Stimulated activated CD8-positive, alpha-beta memory T cell treated with anti-CD3 and anti-CD28 coated beads, Interleukin-4, amount 100 ng/mL, for 4 hours (primary cell): ENCODE measurements at regions not wholly inside any gene's neighbourhood (a gene's known extent, or its start where the extent isn't known, plus 50 kb on each side); places are given as distances from the start of the nearest gene placed in this dataset.

Experiments used
- DNase-seq, 2 donors: peaks; one replicate each; pipeline ENCODE4 v3.0.0-alpha.2; 2020; ENCODE audit warnings: low read depth in 2 of 2, low spot score in 1 of 2

DNA sequence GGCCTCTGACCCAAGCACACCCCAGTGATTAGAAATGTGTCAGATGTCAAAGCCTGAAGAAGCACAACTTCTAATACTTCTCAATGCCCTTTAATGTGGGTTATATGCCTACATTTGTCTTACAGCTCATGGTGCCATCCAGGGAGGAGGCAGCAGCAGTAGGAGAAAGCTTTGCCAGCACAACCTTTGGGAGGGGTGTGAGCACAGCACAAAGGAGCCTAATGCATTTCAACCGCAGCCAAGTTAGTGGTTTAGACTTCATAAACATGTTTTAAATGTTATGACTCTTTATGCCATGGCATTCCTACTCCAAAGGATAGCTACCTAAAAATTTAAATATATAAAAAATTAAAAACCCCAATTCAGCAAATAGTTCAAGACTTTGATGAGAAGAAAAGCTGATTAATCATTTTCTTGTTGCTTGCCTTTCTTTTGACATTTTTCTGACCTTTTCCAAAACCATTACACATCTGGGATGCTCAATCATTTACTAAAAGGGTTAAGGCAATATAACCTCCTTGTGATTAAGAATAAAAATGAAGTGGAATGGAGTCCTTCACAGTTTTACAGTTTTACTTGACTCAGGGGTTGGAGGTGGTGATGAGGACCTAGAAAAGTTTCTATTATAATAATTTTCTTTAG lies 142.7 kb downstream of the DLEU7 start:
- DNase-seq: no peak

DNA sequence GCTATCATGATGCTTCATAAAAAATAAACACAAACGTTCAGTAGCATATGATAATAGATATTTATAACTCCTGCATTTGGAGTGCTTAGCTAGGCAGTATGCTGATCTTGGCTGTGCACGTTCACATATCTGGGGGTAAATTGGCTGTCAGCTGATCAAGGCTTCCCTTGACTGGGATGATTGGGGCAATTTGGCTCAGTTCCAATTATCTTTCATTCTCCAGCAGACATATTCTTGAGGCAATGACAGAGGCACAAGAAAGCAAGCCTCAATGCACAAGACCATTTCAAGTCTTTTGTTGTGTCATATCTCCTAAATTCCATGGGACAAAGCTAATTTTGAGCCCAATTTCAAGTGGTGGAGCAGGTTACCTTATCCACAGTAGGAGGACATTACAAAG lies 142.0 kb downstream of the DLEU7 start:
- no peak for DNase-seq

DNA sequence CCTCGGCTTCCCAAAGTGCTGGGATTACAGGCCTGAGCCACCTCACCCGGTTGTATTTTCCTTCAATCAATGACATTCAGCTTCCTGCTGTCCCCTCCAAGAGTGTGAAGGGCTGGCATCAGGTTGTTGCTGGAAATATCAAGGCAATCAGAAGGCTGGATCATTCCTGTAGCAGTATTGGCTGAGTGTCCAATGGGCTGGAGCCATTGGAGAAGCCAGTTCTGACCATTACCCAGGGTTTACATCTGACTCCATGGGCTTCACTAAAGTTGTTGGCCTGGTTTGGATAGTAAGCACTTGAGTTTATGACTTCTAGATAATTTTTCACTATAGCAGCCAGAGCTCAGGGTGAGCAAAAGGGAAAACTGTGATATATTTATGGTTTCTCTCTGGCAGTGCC lies 137.0 kb downstream of the DLEU7 start:
- DNase-seq: no peak

DNA sequence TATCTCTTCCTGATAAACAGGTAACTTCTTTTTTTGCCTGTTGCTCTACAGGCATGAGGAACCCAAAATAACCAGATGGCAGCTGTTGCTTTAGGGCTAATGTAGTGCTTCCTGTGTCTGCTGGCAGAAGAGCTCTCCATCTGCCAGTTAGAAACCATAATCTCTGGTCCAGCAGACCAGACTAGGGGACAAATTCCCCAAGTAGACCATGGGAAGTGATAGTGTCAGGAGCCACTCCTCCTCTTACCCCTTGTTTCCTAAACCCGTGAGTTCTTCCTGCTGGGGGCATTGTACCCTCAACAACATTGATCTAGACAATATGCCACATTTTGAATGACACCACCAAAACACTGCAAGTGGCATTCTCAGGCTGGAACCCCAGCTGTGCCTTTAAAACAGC lies 135.9 kb downstream of the DLEU7 start:
- no peak for DNase-seq

DNA sequence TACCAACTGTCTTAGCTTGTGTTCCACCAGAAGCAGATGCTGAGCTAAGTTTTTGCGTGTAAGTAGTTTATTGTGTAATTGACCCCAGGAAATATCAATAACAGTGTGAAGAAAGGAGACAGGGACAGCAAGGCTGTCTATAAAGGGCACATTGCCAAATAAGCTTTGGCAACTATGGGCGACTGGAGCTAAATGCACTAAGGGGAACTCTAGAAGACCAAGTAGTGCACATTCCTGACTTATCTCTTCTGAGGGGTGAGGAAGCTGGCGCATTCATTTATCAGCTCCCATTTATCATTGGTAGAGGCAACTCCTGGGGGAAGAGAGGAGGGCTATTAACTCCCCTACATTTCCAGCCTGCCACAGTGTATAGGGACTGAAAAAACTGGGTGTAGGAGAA lies 135.0 kb downstream of the DLEU7 start:
- DNase-seq: no peak

DNA sequence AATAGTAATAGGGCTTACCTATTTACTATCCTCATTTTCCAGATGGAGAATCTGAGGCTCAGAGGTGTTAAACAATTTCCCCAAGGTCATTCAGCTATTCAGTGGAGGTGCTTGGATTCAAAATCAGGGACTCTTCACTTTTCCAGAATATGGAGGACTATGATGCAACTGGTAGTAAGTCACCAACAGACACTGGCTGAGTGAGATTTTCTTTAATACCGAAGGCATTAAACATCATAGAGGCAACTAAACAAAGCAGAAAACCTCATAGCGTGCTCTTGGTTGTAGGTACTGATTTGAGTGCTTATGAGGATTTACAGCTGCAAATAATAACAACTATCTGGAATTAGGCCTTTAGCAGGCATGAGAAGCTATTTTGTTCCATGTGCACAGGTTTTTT lies 134.4 kb downstream of the DLEU7 start:
- no peak for DNase-seq

DNA sequence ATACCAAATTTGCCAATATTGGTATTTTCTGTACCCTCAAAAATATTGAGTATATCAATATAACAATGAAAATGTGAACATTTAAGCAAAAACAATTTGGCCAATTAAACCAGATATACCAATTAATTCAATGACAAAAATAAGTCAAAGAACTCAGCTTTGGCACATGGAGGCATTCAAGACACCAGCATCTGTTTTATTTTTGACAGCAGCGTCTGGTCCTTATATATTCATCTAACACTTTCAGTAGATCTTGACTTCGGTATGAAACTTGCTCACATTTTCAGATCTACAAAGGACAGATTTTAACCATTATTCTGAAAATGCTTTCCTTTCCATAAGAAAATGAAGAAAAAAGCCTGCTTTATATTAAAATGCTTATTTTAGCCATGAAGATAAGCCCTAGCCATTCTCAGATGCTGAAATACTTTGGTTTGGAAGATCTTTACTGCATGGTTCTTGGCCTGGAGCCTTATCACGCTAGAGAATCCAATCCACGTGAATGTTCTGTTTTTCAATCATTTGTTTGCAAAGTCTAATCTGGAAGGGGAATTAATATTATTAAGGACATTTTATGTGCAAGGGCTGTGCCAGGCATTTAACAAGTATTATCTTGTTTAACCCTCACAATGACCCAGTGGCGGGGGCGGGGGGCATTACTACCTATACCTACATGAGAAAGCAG lies 132.2 kb downstream of the DLEU7 start:
- no peak for DNase-seq

DNA sequence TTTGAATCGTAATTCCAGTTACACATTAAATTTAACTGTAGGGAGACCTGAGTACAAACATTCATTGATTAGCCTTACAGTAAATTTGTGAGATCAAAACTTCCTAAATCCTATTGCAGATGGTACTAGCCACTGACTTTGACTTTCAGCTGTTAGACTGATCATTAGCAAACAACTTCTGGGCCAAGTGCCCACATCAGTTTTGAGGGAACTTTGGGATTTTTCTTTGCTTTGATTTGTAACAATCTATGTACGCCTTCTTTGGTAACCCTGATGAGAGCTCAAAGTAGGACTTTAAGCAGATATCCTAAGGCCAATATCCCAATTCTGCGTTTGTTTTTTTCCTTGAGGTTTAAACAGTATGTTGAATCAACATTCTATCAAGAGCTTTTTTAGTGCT lies 131.5 kb downstream of the DLEU7 start:
- DNase-seq: no peak

DNA sequence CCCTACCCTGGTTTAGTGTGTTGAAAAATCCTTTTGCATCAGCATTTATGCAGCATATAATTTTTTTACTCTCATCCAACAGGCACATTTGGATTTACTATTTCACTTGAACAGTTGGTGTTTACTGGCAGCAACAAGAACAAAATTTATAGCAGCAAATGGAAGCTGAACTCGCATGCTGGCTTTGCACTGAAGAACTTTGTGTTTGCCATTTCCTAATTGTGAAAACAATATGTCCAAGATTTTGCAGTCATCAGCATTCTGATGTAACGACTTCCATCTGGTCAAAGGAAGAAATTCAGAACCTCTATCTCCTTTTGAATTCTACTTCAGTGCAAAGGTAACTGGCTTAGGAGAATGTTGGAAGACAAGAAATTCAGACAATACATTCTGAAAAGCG lies 131.0 kb downstream of the DLEU7 start:
- DNase-seq: no peak

DNA sequence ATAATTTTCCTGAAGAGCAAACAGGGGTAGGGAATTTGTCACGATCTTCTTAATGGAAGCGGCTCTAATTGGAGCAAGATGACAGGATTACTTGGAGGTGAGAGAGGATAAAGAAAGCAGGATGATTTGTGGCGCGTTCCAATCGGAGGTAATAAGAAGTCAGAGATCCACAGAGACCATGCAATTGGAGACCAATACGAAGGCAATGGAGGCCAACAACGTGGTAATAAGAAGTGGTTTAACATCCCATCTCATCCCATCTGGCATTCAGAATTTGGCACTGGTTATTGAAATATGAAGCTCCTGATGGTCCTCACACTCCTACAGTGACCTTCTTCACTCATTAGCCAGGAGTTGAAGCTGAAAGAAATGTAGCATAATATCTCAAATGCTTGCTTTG lies 130.6 kb downstream of the DLEU7 start:
- no peak for DNase-seq

DNA sequence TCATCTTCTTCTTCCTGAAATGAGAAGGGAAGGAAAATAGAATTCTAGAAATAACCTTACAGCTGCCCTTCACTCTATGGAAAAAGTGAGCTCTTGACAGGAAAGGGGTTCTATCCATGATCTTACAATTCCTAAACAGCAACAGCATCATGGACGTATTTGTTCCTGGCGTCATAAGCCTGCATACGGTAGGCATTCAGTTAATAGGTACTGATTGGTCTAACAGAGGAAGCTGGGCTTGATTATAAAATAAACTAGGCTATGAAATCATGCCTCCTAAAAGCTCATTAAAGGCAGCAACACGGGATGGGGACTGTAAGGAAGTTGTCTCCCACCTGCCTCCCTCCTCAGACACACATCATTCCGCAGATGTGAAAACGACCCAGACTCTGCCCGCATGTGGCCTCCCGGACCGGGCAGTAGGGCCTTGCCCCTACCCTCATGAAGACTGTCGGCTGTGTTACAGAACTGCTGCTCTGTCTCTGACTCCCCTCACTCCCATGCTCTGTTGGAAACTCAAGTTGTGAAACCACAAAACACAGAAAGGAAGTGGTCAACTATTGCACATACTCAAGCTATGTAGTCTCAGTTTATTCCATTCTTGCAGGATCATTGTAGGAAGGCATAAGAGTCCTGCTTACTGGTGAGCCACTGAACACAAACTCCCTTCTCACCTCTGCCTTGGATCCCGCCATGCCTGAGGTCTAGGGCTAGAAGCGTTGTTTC lies 129.8 kb downstream of the DLEU7 start:
- DNase-seq: no peak

DNA sequence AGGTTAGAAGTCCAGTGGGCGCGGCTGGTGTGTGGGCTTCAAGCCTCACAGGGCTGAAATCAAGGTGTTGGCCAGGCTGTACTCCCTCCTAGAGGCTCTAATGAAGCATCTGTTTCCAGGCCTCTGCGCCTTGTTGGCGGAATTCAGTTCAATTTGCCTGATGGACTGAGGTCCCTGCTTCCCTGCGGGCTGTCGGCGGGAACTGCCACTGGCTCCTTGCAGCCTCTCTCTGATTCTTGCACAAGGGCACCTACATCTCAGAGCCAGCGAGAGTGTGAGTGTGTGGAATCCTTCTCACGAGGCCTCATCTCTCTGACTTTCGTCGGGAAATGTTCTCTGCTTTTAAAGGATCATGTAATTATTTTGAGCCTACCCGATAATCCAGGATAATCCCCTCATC lies 128.6 kb downstream of the DLEU7 start:
- no peak for DNase-seq

DNA sequence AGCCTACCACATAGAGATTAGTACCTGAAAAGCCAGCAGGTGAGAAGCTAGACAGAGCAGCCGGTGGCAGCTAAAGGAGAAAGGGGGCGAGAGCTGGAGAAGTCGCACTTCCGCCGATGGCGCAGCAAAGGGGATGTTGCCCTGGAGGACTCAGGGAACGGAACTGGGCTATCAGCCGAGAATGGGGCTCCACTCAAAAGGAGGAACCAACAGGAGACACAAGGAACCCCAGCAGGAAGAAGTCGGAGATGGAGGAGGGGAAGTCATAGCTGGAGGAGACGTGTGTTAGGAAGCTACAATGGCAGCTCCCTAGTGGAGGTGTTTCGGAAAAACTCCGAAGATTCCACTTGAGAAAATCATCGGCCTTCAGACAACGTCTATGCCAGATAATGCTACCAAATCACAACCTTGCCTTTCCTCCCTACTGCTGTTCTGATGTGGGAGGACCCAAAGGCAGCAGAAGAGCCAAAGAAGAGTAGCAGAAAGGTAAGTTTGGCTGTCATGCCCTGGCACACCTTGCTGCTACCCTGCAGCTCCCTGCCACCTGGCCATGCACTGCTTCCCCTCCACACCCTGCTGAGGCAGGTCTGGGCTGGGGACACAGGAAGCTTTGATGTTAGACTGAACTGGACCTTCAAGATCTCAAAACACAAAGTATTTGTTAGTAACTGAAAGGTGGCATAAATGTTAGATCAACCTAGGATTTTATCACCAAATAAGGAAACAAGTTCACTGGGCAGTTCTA lies 127.9 kb downstream of the DLEU7 start:
- DNase-seq: no peak

DNA sequence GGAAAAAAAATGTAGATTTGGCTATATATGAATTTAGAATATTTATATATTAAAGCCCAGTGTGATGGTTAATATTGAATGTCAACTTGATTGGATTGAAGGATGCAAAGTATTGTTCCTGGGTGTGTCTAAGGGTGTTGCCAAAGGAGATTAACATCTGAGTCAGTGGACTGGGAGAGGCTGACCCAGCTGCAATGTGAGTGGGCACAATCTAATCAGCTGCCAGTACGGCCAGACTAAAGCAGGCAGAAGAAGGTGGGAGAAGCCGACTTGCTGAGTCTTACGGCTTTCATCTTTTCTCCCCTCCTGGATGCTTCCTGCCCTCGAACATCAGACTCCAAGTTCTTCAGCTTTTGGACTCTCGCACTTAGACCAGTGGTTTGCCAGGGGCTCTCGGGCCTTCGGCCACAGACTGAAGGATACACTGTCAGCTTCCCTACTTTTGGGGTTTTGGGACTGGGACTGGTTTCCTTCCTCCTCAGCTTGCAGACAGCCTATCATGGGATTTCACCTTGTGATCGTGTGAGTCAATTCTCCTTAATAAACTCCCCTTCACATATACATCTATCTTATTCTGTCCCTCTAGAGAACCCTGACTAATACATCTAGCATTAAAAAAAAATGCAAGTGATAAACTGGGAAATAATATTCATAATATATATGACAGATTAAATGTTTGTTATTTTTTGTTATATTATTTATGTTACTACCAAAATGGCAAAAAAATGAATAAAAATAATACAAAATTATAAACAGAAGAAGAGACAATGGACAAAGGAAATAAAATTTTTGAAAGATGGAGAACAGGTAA lies 122.4 kb downstream of the DLEU7 start:
- no peak for DNase-seq

DNA sequence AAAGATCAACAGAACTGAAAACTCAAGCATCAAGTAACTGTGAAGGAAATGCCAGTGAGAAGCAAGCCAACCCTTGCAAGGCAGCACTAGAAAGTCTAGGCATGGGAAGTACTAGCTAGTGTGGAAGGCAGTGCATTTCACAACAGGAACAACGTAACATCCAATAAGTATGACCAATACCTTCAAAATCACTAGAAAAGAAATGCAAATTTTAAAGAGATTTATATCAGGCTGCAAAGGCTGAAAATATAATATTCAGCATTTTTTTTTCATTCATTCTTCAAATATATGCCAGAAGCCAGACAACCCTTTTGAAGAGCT lies 121.9 kb downstream of the DLEU7 start:
- DNase-seq: no peak

DNA sequence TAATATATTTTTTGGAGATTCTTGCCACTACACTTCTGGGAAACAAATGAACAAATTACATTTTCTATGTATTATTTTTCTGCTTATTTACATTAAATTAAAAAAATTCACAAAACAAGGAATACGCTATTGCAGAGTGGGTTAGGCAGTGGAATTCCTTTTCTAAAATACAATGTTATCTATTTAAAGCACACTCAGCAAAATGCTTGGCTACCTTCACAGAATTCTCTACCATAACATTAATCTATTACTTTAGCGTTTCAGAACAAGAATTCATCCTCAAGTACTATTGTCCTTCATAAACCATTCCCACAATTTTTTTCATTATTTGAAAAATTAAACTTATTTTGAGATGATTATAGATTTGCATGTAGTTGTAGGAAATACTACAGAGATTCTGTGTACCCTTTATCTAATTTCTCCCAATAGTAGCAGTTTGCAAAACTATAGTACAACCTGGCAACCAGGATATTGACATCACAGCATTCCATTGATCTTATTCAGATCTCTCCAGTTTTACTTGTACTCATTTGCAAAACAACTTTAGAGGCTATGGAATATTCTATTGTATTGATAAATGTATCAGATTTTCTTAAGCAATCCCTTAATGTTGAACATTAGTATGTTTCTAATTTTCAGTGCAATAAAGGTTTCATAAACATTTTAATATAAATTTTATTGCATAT lies 120.9 kb downstream of the DLEU7 start:
- DNase-seq: no peak

DNA sequence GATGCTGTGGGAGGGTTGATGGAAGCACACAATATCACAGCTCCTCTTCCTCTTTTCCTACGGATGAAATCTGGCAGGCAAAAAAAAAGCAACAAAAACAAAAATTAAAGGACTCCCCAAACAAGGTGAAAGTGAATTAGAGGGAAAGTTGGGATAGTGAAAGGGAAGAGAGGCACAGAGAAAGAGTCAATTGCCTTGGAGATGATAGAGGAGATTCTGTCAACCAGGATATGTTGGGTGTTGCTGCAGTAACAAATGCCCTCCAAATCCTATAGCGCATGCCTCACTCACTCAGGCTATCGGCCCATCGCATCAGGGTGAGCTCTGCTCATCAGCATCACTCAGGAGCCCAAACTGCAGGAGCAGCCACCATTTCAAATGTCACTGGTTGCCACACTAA lies 119.1 kb downstream of the DLEU7 start:
- no peak for DNase-seq

DNA sequence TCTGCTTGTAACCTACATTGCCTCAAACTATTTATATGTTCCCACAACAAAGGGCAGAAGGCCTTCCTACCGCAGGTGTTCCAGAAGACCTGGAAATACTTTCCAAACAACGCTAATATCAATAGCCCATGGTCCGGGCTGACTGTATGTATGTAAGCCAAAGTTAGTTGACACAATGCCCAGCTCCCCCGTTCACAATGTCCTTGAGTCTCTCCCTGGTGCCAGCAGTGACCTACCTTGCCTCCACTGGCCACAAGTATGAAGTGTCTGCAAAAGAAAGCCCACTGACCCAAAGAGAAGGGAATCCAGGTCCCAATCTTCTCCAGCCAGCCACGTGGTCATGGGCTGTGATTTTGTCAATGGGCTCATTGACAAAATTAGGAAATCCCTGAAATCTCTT lies 118.6 kb downstream of the DLEU7 start:
- DNase-seq: no peak

DNA sequence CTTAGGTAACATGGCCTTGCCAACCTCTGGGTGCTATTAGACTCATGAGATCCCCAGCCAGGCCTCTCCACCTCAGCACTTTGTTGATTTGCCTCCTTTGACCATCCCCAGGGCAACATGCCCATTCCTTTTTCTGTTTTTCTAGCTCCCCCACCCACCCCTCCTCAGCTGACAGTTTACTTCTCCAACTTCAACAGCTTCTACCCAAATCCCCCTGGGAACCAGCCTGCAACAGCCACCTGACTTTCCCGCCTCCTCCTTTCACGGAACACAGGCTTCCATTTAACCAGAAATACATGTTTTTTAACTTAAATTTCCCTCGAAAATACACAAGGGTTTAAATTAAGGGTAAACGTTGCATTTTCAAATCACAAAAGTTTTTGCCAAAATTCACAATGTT lies 117.3 kb downstream of the DLEU7 start:
- DNase-seq: no peak

DNA sequence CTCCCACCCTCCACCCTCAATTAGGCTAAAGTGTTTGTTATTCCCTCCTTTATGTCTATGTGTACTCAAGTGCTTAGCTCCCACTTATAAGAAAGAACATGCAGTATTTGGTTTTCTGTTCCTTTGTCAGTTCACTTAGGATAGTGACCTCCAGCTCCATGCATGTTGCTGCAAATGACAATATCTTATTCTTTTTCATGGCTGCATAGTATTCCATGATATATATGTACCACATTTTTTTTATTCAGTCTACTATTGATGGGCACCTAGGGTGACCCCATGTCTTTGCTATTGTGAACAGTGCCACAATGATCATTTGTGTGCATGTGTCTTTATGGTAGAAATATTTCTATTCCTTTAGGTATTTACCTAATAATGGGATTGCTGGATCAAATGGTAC lies 114.3 kb downstream of the DLEU7 start:
- no peak for DNase-seq
